ENCODE measurements at regions not wholly inside any gene's neighbourhood (a gene's known extent, or its start where the extent isn't known, plus 50 kb on each side); places are given as distances from the start of the nearest gene placed in this dataset.
"Not testable (repeated sequence)": the region's sequence is repeated elsewhere in the genome, so short reads cannot be mapped to it uniquely, and the experiment has no call there.

GRCh38 chr4:103499094-103499493 lies 220.7 kb downstream of the TACR3 start:
- no peaks in the 10 kb centered on the region for H3K27me3 ChIP-seq (ENCODE audit: control insufficient read depth, insufficient read depth, low read length)
- DNase-seq (ENCODE audit: low read depth, low spot score), result no peak
- no peak for TF ChIP-seq CTCF (IDR thresholded peaks at IDR 0.05; ENCODE audit: low read depth, low read length)
- H3K9me3 ChIP-seq (ENCODE audit: control insufficient read depth, insufficient read depth, low read length), result peaks cover 4% of the 10 kb centered on the region
- CTCF ChIA-PET, result no interaction called here
- POLR2A ChIA-PET, result no interaction called here
- no peak overlapping the region for H3K4me3 ChIP-seq (ENCODE audit: low read depth, low read length)
- H3K27ac ChIP-seq (ENCODE audit: low read depth, low read length), result peak overlapping the region; percentile 65

- no peak overlapping the region for H3K4me3 ChIP-seq (ENCODE audit: low read depth, low read length)
- no peaks in the 10 kb centered on the region for H3K27me3 ChIP-seq (ENCODE audit: control insufficient read depth, insufficient read depth, low read length)
- CTCF ChIA-PET, result no interaction called here
- H3K9me3 ChIP-seq (ENCODE audit: control insufficient read depth, insufficient read depth, low read length), result peaks cover 4% of the 10 kb centered on the region
- no peak for DNase-seq (ENCODE audit: low read depth, low spot score)
- no peak for TF ChIP-seq CTCF (IDR thresholded peaks at IDR 0.05; ENCODE audit: low read depth, low read length)
- peak overlapping the region; percentile 65 for H3K27ac ChIP-seq (ENCODE audit: low read depth, low read length)
- POLR2A ChIA-PET, result no interaction called here
These were observed 221.4 kb downstream of the TACR3 start for GRCh38 chr4:103498161-103499070.

DNA sequence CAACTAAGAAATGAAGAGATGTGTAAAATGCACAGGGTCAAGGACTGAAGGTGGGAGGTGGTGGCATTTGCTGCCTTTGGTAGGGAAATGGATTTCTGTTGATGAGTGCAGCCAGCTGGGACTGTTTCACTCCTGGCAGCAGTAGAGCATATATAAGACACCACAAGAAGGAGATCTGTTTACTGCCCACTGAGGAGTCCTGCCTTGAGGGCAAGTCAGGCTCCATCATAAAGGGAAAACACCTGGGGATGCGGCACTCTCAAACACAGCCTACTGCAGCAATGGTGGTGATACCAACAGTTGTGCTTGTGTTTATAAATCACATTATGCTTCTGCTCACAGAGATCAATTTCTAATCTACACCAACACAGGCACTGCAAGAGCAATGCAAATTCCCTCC lies 222.1 kb downstream of the TACR3 start:
- CTCF ChIA-PET, result no interaction called here
- Histone ChIP-seq H3K27ac (ENCODE audit: low read depth, low read length) (no peak overlapping the region), H3K4me3 (ENCODE audit: low read depth, low read length) (no peak overlapping the region), H3K9me3 (ENCODE audit: control insufficient read depth, insufficient read depth, low read length) (peaks cover 4% of the 10 kb centered on the region), H3K27me3 (ENCODE audit: control insufficient read depth, insufficient read depth, low read length) (no peaks in the 10 kb centered on the region)
- POLR2A ChIA-PET, result no interaction called here
- DNase-seq (ENCODE audit: low read depth, low spot score), result no peak
- TF ChIP-seq CTCF (IDR thresholded peaks at IDR 0.05; ENCODE audit: low read depth, low read length), result no peak

GRCh38 chr4:103496800-103497199 lies 223.0 kb downstream of the TACR3 start:
- no peak for DNase-seq (ENCODE audit: low read depth, low spot score)
- no peak for TF ChIP-seq CTCF (IDR thresholded peaks at IDR 0.05; ENCODE audit: low read depth, low read length)
- Histone ChIP-seq H3K27me3 (ENCODE audit: control insufficient read depth, insufficient read depth, low read length) (no peaks in the 10 kb centered on the region), H3K4me3 (ENCODE audit: low read depth, low read length) (no peak overlapping the region), H3K27ac (ENCODE audit: low read depth, low read length) (no peak overlapping the region), H3K9me3 (ENCODE audit: control insufficient read depth, insufficient read depth, low read length) (peaks cover 4% of the 10 kb centered on the region; the same call in 1 of the 2 replicates)
- POLR2A ChIA-PET, result no interaction called here
- CTCF ChIA-PET, result no interaction called here

- H3K4me3 ChIP-seq (ENCODE audit: low read depth, low read length), result no peak overlapping the region
- no peak for TF ChIP-seq CTCF (IDR thresholded peaks at IDR 0.05; ENCODE audit: low read depth, low read length)
- H3K27me3 ChIP-seq (ENCODE audit: control insufficient read depth, insufficient read depth, low read length), result no peaks in the 10 kb centered on the region
- no peak overlapping the region for H3K27ac ChIP-seq (ENCODE audit: low read depth, low read length)
- ChIA-PET POLR2A (no interaction called here), CTCF (no interaction called here)
- no peak for DNase-seq (ENCODE audit: low read depth, low spot score)
- peaks cover 4% of the 10 kb centered on the region; the same call in 1 of the 2 replicates for H3K9me3 ChIP-seq (ENCODE audit: control insufficient read depth, insufficient read depth, low read length)
These were observed 226.2 kb downstream of the TACR3 start for GRCh38 chr4:103493450-103494159.

GRCh38 chr4:103485296-103485695 lies 234.5 kb downstream of the TACR3 start:
- H3K27ac ChIP-seq (ENCODE audit: low read depth, low read length); H3K27me3 ChIP-seq (ENCODE audit: control insufficient read depth, insufficient read depth, low read length); DNase-seq (ENCODE audit: low read depth, low spot score); POLR2A ChIA-PET; CTCF ChIA-PET; H3K4me3 ChIP-seq (ENCODE audit: low read depth, low read length): not testable (repeated sequence)
- H3K9me3 ChIP-seq (ENCODE audit: control insufficient read depth, insufficient read depth, low read length), result peaks cover 15% of the 10 kb centered on the region

Data from AG04450 (cell line).